ENCODE measurements at regions not wholly inside any gene's neighbourhood (a gene's known extent, or its start where the extent isn't known, plus 50 kb on each side); places are given as distances from the start of the nearest gene placed in this dataset.

GRCh38 chr14:37894463-37894862 lies 299.0 kb downstream of the TTC6 start:
- H3K36me3 Mint-ChIP-seq (ENCODE audit: low read depth, unreplicated experiment): peaks cover 4% of the 10 kb centered on the region
- no peak for DNase-seq (ENCODE audit: low spot score)
- no peak overlapping the region for H3K4me3 Mint-ChIP-seq (ENCODE audit: unreplicated experiment)
- no peaks in the 10 kb centered on the region for H3K9me3 Mint-ChIP-seq (ENCODE audit: unreplicated experiment)
- TF ChIP-seq CTCF (IDR thresholded peaks at IDR 0.05; ENCODE audit: unreplicated experiment): no peak
- H3K4me1 Mint-ChIP-seq (ENCODE audit: unreplicated experiment): peaks cover 2% of the 10 kb centered on the region
- no peak overlapping the region for H3K27ac Mint-ChIP-seq (ENCODE audit: unreplicated experiment)
- no peaks in the 10 kb centered on the region for H3K27me3 Mint-ChIP-seq (ENCODE audit: unreplicated experiment)

GRCh38 chr14:37899365-37899764 lies 303.9 kb downstream of the TTC6 start:
- Mint-ChIP-seq H3K9me3 (ENCODE audit: unreplicated experiment) (no peaks in the 10 kb centered on the region), H3K4me1 (ENCODE audit: unreplicated experiment) (peaks cover 2% of the 10 kb centered on the region), H3K4me3 (ENCODE audit: unreplicated experiment) (no peak overlapping the region), H3K27me3 (ENCODE audit: unreplicated experiment) (no peaks in the 10 kb centered on the region), H3K36me3 (ENCODE audit: low read depth, unreplicated experiment) (no peaks in the 10 kb centered on the region), H3K27ac (ENCODE audit: unreplicated experiment) (no peak overlapping the region)
- DNase-seq (ENCODE audit: low spot score): no peak
- no peak for TF ChIP-seq CTCF (IDR thresholded peaks at IDR 0.05; ENCODE audit: unreplicated experiment)

- no peak for DNase-seq (ENCODE audit: low spot score)
- H3K9me3 Mint-ChIP-seq (ENCODE audit: unreplicated experiment): no peaks in the 10 kb centered on the region
- no peaks in the 10 kb centered on the region for H3K27me3 Mint-ChIP-seq (ENCODE audit: unreplicated experiment)
- H3K4me1 Mint-ChIP-seq (ENCODE audit: unreplicated experiment): no peaks in the 10 kb centered on the region
- H3K27ac Mint-ChIP-seq (ENCODE audit: unreplicated experiment): no peak overlapping the region
- H3K4me3 Mint-ChIP-seq (ENCODE audit: unreplicated experiment): no peak overlapping the region
- H3K36me3 Mint-ChIP-seq (ENCODE audit: low read depth, unreplicated experiment): no peaks in the 10 kb centered on the region
- no peak for TF ChIP-seq CTCF (IDR thresholded peaks at IDR 0.05; ENCODE audit: unreplicated experiment)
Observed at GRCh38 chr14:37900561-37900960, 305.1 kb downstream of the TTC6 start.

GRCh38 chr14:37901978-37902377 lies 305.7 kb upstream of the SSTR1 start:
- no peak for TF ChIP-seq CTCF (IDR thresholded peaks at IDR 0.05; ENCODE audit: unreplicated experiment)
- Mint-ChIP-seq H3K9me3 (ENCODE audit: unreplicated experiment) (no peaks in the 10 kb centered on the region), H3K27me3 (ENCODE audit: unreplicated experiment) (no peaks in the 10 kb centered on the region), H3K4me3 (ENCODE audit: unreplicated experiment) (no peak overlapping the region), H3K27ac (ENCODE audit: unreplicated experiment) (no peak overlapping the region), H3K4me1 (ENCODE audit: unreplicated experiment) (no peaks in the 10 kb centered on the region), H3K36me3 (ENCODE audit: low read depth, unreplicated experiment) (no peaks in the 10 kb centered on the region)
- no peak for DNase-seq (ENCODE audit: low spot score)

- Mint-ChIP-seq H3K27ac (ENCODE audit: unreplicated experiment) (no peak overlapping the region), H3K9me3 (ENCODE audit: unreplicated experiment) (no peaks in the 10 kb centered on the region), H3K4me1 (ENCODE audit: unreplicated experiment) (no peaks in the 10 kb centered on the region), H3K27me3 (ENCODE audit: unreplicated experiment) (no peaks in the 10 kb centered on the region), H3K4me3 (ENCODE audit: unreplicated experiment) (no peak overlapping the region), H3K36me3 (ENCODE audit: low read depth, unreplicated experiment) (no peaks in the 10 kb centered on the region)
- peak; percentile 80 for TF ChIP-seq CTCF (IDR thresholded peaks at IDR 0.05; ENCODE audit: unreplicated experiment)
- DNase-seq (ENCODE audit: low spot score): peak; percentile 16
Observed at GRCh38 chr14:37903343-37904191, 304.1 kb upstream of the SSTR1 start.

Measured in endothelial cell (in vitro differentiated cells).